Smooth muscle cell (in vitro differentiated cells): ENCODE measurements at regions not wholly inside any gene's neighbourhood (a gene's known extent, or its start where the extent isn't known, plus 50 kb on each side); places are given as distances from the start of the nearest gene placed in this dataset.

Source experiments
- DNase-seq: peaks from one replicate; lab custom pipeline; 2025; ENCODE audit not compliant: unreplicated experiment; lab: John Stamatoyannopoulos, UW
- H2AFZ ChIP-seq: fragments of 200-600 bp; sonication (generic); 2 replicates; pipeline ENCODE4 v1.6.0; 2016; ENCODE audit warnings: antibody characterized with exemption, low read depth, mild to moderate bottlenecking
- H3F3A ChIP-seq: fragments of 200-600 bp; sonication (generic); 2 replicates; pipeline ENCODE4 v1.6.0; 2017; ENCODE audit warnings: antibody characterized with exemption, low read depth
- H3K27ac ChIP-seq: fragments of 200-600 bp; sonication (generic); 2 replicates; pipeline ENCODE4 v1.5.1; 2016; ENCODE audit warnings: low read depth, mild to moderate bottlenecking
- H3K27me3 ChIP-seq: fragments of 200-600 bp; sonication (generic); 2 replicates; pipeline ENCODE4 v1.6.1; 2016; ENCODE audit warnings: low read depth, mild to moderate bottlenecking
- H3K36me3 ChIP-seq: fragments of 200-600 bp; sonication (generic); 2 replicates; pipeline ENCODE4 v1.5.1; 2016; ENCODE audit warnings: low read depth
- H3K4me1 ChIP-seq: fragments of 200-600 bp; sonication (generic); 2 replicates; pipeline ENCODE4 v1.5.1; 2016; ENCODE audit warnings: low read depth
- H3K4me2 ChIP-seq: fragments of 200-600 bp; sonication (generic); 2 replicates; pipeline ENCODE4 v1.6.0; 2016; ENCODE audit warnings: mild to moderate bottlenecking
- H3K4me3 ChIP-seq: fragments of 200-600 bp; sonication (generic); 2 replicates; pipeline ENCODE4 v1.5.1; 2016; ENCODE audit warnings: mild to moderate bottlenecking
- H3K79me2 ChIP-seq: fragments of 200-600 bp; sonication (generic); 2 replicates; pipeline ENCODE4 v1.6.0; 2016; ENCODE audit warnings: low read depth, mild to moderate bottlenecking
- H3K9ac ChIP-seq: fragments of 200-600 bp; sonication (generic); 2 replicates; pipeline ENCODE4 v1.6.0; 2016; ENCODE audit warnings: low read depth
- H3K9me3 ChIP-seq: fragments of 200-600 bp; sonication (generic); replicated peaks from 2 replicates; pipeline ENCODE4 v1.5.1; 2016; ENCODE audit warnings: low read depth
- H4K20me1 ChIP-seq: fragments of 200-600 bp; sonication (generic); 2 replicates; pipeline ENCODE4 v1.6.0; 2016; ENCODE audit warnings: low read depth
- WGBS: methylation state at CpG from one replicate; pipeline ENCODE4 v1.1.7; 2016; ENCODE audit warnings: low lambda C conversion rate; 5-methylcytosine and 5-hydroxymethylcytosine counted together
- TF ChIP-seq, protein P1 (sequence below): fragments of 200-600 bp; sonication (generic); IDR thresholded peaks from 2 replicates; pipeline ENCODE4 v1.5.1; 2017; ENCODE audit warnings: borderline replicate concordance, mild to moderate bottlenecking, antibody characterized with exemption; ENCODE audit not compliant: insufficient read depth, poor library complexity, severe bottlenecking

DNA sequence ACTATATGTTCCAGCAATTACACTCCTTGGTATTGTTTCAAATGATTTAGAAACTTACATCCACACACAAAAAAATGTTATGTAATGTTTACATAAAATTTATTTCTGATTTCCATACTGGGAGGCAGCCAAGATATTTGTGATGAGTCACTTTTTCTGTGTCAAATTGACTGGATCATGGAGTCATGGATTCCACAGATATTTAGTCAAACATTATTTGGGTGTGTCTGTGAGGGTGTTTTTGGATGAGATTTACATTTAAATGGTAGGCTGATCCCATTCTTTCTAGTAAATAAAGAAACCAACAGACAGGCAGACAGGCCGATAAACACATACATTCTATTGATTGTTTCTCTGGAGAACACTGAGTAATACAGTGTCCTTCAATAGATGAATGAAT lies 562.8 kb downstream of the SLITRK6 start:
- no peaks in the 10 kb centered on the region for H3K36me3 ChIP-seq
- H3K27ac ChIP-seq, result no peak overlapping the region
- H2AFZ ChIP-seq, result no peak overlapping the region

DNA sequence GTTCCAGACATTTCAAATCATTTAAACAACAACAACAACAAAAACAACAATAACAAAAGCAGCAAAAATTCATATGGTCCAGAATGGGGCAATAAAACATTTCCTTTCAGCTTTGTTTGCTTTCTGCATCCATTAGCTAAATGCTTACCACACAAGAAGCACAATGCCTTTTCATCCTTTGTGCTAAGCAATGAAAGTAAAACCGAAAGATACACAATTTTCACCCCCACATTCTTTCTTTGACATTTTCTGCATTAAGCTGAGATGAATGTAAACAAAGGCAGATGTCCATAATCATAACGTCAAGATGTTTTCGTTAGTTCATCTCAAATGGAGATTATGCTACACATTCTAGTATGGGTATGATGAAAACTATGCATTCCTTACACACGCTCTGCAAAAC lies 568.5 kb downstream of the SLITRK6 start:
- WGBS, result 81% methylated on average over 4 of the region's 4 CpGs
- H2AFZ ChIP-seq, result no peak overlapping the region
- no peaks in the 10 kb centered on the region for H3K27me3 ChIP-seq
- no peaks in the 10 kb centered on the region for H3K4me1 ChIP-seq
- no peak overlapping the region for H3K27ac ChIP-seq
- no peaks in the 10 kb centered on the region for H4K20me1 ChIP-seq
- H3K4me2 ChIP-seq, result no peak overlapping the region
- H3K9me3 ChIP-seq, result no peaks in the 10 kb centered on the region
- H3K4me3 ChIP-seq, result no peak overlapping the region
- no peaks in the 10 kb centered on the region for H3K36me3 ChIP-seq
- no peaks in the 10 kb centered on the region for H3F3A ChIP-seq
- TF ChIP-seq, protein P1, sequence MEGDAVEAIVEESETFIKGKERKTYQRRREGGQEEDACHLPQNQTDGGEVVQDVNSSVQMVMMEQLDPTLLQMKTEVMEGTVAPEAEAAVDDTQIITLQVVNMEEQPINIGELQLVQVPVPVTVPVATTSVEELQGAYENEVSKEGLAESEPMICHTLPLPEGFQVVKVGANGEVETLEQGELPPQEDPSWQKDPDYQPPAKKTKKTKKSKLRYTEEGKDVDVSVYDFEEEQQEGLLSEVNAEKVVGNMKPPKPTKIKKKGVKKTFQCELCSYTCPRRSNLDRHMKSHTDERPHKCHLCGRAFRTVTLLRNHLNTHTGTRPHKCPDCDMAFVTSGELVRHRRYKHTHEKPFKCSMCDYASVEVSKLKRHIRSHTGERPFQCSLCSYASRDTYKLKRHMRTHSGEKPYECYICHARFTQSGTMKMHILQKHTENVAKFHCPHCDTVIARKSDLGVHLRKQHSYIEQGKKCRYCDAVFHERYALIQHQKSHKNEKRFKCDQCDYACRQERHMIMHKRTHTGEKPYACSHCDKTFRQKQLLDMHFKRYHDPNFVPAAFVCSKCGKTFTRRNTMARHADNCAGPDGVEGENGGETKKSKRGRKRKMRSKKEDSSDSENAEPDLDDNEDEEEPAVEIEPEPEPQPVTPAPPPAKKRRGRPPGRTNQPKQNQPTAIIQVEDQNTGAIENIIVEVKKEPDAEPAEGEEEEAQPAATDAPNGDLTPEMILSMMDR, result no peak
- H3K9ac ChIP-seq, result no peak overlapping the region
- H3K79me2 ChIP-seq, result no peaks in the 10 kb centered on the region
- DNase-seq, result no peak

More for the DNA sequence above, 562.8 kb downstream of the SLITRK6 start:
- WGBS, result 67% methylated on average over 1 of the region's 1 CpG
- DNase-seq, result no peak
- Histone ChIP-seq H3K4me3 (no peak overlapping the region), H3K9ac (no peak overlapping the region), H3F3A (no peaks in the 10 kb centered on the region), H3K4me2 (no peak overlapping the region), H3K9me3 (no peaks in the 10 kb centered on the region), H3K4me1 (no peaks in the 10 kb centered on the region), H4K20me1 (no peaks in the 10 kb centered on the region), H3K79me2 (no peaks in the 10 kb centered on the region), H3K27me3 (no peaks in the 10 kb centered on the region)
- TF ChIP-seq, protein P1, result no peak

DNA sequence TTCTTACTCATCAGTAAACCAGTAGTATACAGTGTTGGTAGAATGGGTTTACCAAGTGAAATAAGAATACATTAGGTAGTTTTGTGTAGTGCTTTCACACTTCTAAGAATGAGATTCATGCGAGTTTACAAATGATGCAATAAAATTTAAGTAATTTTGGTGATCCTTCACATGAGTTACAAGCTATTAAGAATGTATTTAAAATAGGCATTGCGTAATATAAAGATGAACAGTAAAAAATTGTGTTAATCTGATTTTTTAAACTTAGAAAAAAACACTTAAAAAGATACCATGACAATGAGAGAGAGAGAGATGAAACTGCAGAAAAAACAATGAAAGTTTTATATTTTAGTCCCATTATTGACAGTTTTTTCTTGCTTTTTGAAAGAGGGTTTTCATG lies 570.5 kb downstream of the SLITRK6 start:
- no peaks in the 10 kb centered on the region for H3K79me2 ChIP-seq
- H3K9ac ChIP-seq, result no peak overlapping the region
- no peaks in the 10 kb centered on the region for H3K9me3 ChIP-seq
- no peak for DNase-seq
- H3K4me1 ChIP-seq, result no peaks in the 10 kb centered on the region
- no peaks in the 10 kb centered on the region for H3K36me3 ChIP-seq
- no peaks in the 10 kb centered on the region for H4K20me1 ChIP-seq
- no peaks in the 10 kb centered on the region for H3F3A ChIP-seq
- no peak overlapping the region for H2AFZ ChIP-seq
- no peak overlapping the region for H3K4me3 ChIP-seq
- no peak overlapping the region for H3K4me2 ChIP-seq
- no peak overlapping the region for H3K27ac ChIP-seq
- no peaks in the 10 kb centered on the region for H3K27me3 ChIP-seq
- TF ChIP-seq, protein P1, result no peak
- WGBS, result 98% methylated on average over 2 of the region's 2 CpGs

DNA sequence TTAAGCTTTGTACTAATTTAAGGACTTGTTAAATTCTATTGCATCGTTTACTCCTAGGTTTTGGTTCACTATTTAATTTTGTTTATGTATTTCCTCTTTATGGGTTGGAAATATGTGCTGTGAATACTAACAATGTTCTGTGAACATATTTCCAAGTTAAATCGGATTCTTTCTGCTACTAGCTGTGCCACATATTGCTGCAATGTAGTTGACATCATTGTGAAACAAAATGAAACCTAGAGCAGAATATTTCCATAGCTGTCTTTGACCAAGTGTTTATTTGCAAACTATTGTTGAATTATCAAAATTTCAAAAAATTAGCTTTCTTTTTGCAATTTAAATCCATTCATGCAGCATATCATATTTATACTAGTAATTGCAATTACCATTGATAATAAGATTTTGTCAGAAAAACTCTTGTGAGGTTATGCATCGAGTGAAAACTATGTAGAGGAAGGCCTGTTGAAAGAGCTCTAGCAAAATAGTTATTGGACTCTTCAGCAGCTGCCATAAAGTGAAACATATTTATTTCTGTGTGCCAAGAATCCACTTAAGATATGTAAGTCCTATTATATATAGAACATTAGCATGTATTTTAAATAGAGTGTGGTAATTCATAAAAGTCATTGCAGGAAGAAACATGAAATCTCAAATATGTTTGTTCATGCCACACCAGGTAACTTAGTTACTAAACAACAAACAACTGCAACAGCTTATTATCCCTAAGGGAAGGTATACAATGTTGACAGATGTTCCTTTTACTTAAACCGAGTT lies 575.1 kb downstream of the SLITRK6 start:
- Histone ChIP-seq H2AFZ (no peak overlapping the region), H4K20me1 (no peaks in the 10 kb centered on the region), H3K27ac (no peak overlapping the region), H3K4me3 (no peak overlapping the region), H3K4me1 (no peaks in the 10 kb centered on the region), H3K9me3 (no peaks in the 10 kb centered on the region), H3K9ac (no peak overlapping the region), H3K79me2 (no peaks in the 10 kb centered on the region), H3K4me2 (no peak overlapping the region), H3F3A (no peaks in the 10 kb centered on the region), H3K27me3 (no peaks in the 10 kb centered on the region), H3K36me3 (no peaks in the 10 kb centered on the region)
- DNase-seq, result no peak
- TF ChIP-seq, protein P1, result no peak
- WGBS, result 87% methylated on average over 4 of the region's 4 CpGs
